Natural killer cell (primary cell): ENCODE measurements at regions not wholly inside any gene's neighbourhood (a gene's known extent, or its start where the extent isn't known, plus 50 kb on each side); places are given as distances from the start of the nearest gene placed in this dataset.

Experiments
- ATAC-seq, 3 donors: fragments of 150-1000 bp in 2 of 3; fragments of 200-7000 bp in 1 of 3; cut with Tn5 transposase; 1 replicate in 1 of 3; 2 replicates in 2 of 3; pipeline ENCODE4 v1.10.0; 2021; ENCODE audit warnings: mild to moderate bottlenecking in 2 of 3, moderate library complexity in 2 of 3
- DNase-seq, 2 donors: peaks; one replicate each; pipeline versions ENCODE4 v3.0.0 to v3.0.0-alpha.2; 2013 to 2021; ENCODE audit warnings: mixed read lengths in 1 of 2
- H3K27ac ChIP-seq: one replicate; pipeline ENCODE4 v1.5.1; 2013; ENCODE audit warnings: mild to moderate bottlenecking, low read length
- H3K27me3 ChIP-seq: one replicate; pipeline ENCODE4 v1.6.1; 2013; ENCODE audit warnings: low read length; ENCODE audit not compliant: control insufficient read depth, insufficient read depth
- H3K36me3 ChIP-seq: one replicate; pipeline ENCODE4 v1.6.1; 2013; ENCODE audit warnings: low read length; ENCODE audit not compliant: control insufficient read depth, insufficient read depth
- H3K4me1 ChIP-seq: one replicate; pipeline ENCODE4 v1.6.1; 2013; ENCODE audit warnings: low read length; ENCODE audit not compliant: control insufficient read depth, insufficient read depth
- H3K4me3 ChIP-seq: one replicate; pipeline ENCODE4 v1.5.1; 2013; ENCODE audit warnings: low read length
- H3K9me3 ChIP-seq: one replicate; pipeline ENCODE4 v1.6.1; 2013; ENCODE audit warnings: low read length; ENCODE audit not compliant: control insufficient read depth, insufficient read depth
- H3K27ac Mint-ChIP-seq, 2 donors: one replicate each; pipeline ENCODE4 v1.8.0; 2022; ENCODE audit warnings: mild to moderate bottlenecking in 2 of 2, mixed read lengths in 2 of 2, moderate library complexity in 1 of 2
- H3K27me3 Mint-ChIP-seq, 2 donors: one replicate each; pipeline ENCODE4 v1.8.0; 2022; ENCODE audit warnings: low read depth in 2 of 2, mixed read lengths in 2 of 2
- H3K36me3 Mint-ChIP-seq: one replicate; pipeline ENCODE4 v1.8.0; 2022; ENCODE audit warnings: mixed read lengths
- H3K4me1 Mint-ChIP-seq, 2 donors: one replicate each; pipeline ENCODE4 v1.8.0; 2022; ENCODE audit warnings: mixed read lengths in 2 of 2
- H3K4me3 Mint-ChIP-seq: one replicate; pipeline ENCODE4 v1.8.0; 2022; ENCODE audit warnings: mild to moderate bottlenecking, moderate library complexity, mixed read lengths
- H3K9me3 Mint-ChIP-seq, 2 donors: one replicate each; pipeline ENCODE4 v1.8.0; 2022; ENCODE audit warnings: mixed read lengths in 2 of 2
- CTCF ChIP-seq: fragments of 200-600 bp; IDR thresholded peaks from one replicate; pipeline ENCODE4 v1.8.0; 2022; ENCODE audit warnings: antibody characterized with exemption
- WGBS: methylation state at CpG from one replicate; pipeline ENCODE4 v1.1.7; 2013; ENCODE audit warnings: missing lambda C conversion rate; ENCODE audit not compliant: insufficient coverage; 5-methylcytosine and 5-hydroxymethylcytosine counted together
- intact Hi-C: fragments of 100-400 bp; cut with micrococcal nuclease; formaldehyde crosslinking; loops from one replicate; pipeline ENCODE4 v1.14.2; 2022

- no peak for DNase-seq
- no peak for TF ChIP-seq CTCF
- Mint-ChIP-seq H3K4me3 (no peak overlapping the region), H3K4me1 (no peaks in the 10 kb centered on the region), H3K27me3 (no peaks in the 10 kb centered on the region), H3K36me3 (no peaks in the 10 kb centered on the region), H3K9me3 (peaks cover 2% of the 10 kb centered on the region in 2 donors), H3K27ac (no peak overlapping the region)
- WGBS, result 91% methylated on average over 1 of the region's 2 CpGs
- no peaks in the 10 kb centered on the region for H3K4me1 ChIP-seq
- ATAC-seq, result no peak
- no peak overlapping the region for H3K4me3 ChIP-seq
- H3K9me3 ChIP-seq, result no peaks in the 10 kb centered on the region
- no peaks in the 10 kb centered on the region for H3K27me3 ChIP-seq
- H3K36me3 ChIP-seq, result no peaks in the 10 kb centered on the region
- intact Hi-C loops, result no loop called here
- H3K27ac ChIP-seq, result no peak overlapping the region
Observed at GRCh38 chr18:28922936-28923335, 746.0 kb upstream of the CDH2 start.

GRCh38 chr18:28916456-28916855 is 739.5 kb upstream of the CDH2 start:
- Histone ChIP-seq H3K9me3 (peaks cover under 1% of the 10 kb centered on the region), H3K4me1 (no peaks in the 10 kb centered on the region), H3K27me3 (no peaks in the 10 kb centered on the region), H3K27ac (no peak overlapping the region), H3K4me3 (no peak overlapping the region), H3K36me3 (no peaks in the 10 kb centered on the region)
- Mint-ChIP-seq H3K4me1 (no peaks in the 10 kb centered on the region), H3K4me3 (no peak overlapping the region), H3K9me3 (peaks cover 3 to 8% of the 10 kb centered on the region in 2 donors), H3K36me3 (peaks cover 19% of the 10 kb centered on the region), H3K27me3 (no peaks in the 10 kb centered on the region), H3K27ac (no peak overlapping the region)
- DNase-seq (no peak), ATAC-seq (no peak)
- intact Hi-C loops, result no loop called here
- TF ChIP-seq CTCF, result no peak

- ATAC-seq (no peak), DNase-seq (no peak)
- H3K27me3 ChIP-seq, result no peaks in the 10 kb centered on the region
- Mint-ChIP-seq H3K9me3 (peaks cover 0 to 5% of the 10 kb centered on the region in 2 donors), H3K4me1 (peaks cover 3 to 11% of the 10 kb centered on the region in 2 donors), H3K27me3 (peaks cover 0 to 4% of the 10 kb centered on the region in 2 donors), H3K4me3 (no peak overlapping the region), H3K27ac (no peak overlapping the region), H3K36me3 (no peaks in the 10 kb centered on the region)
- H3K9me3 ChIP-seq, result no peaks in the 10 kb centered on the region
- H3K36me3 ChIP-seq, result no peaks in the 10 kb centered on the region
- intact Hi-C loops, result no loop called here
- no peak overlapping the region for H3K27ac ChIP-seq
- no peaks in the 10 kb centered on the region for H3K4me1 ChIP-seq
- TF ChIP-seq CTCF, result no peak
- no CpG with 5 or more reads among the region's 1 CpG for WGBS
- no peak overlapping the region for H3K4me3 ChIP-seq
Observed at GRCh38 chr18:28905509-28905908, 728.6 kb upstream of the CDH2 start.

GRCh38 chr18:28904789-28905364 is 727.9 kb upstream of the CDH2 start:
- no peak for TF ChIP-seq CTCF
- H3K27ac ChIP-seq, result no peak overlapping the region
- no peak for DNase-seq
- no peaks in the 10 kb centered on the region for H3K27me3 ChIP-seq
- intact Hi-C loops, result no loop called here
- Mint-ChIP-seq H3K36me3 (no peaks in the 10 kb centered on the region), H3K4me1 (peaks cover 3 to 11% of the 10 kb centered on the region in 2 donors), H3K27ac (no peak overlapping the region), H3K27me3 (peaks cover 0 to 4% of the 10 kb centered on the region in 2 donors), H3K9me3 (peaks cover 0 to 5% of the 10 kb centered on the region in 2 donors), H3K4me3 (no peak overlapping the region)
- H3K4me3 ChIP-seq, result no peak overlapping the region
- no peaks in the 10 kb centered on the region for H3K9me3 ChIP-seq
- no peak for ATAC-seq
- no peaks in the 10 kb centered on the region for H3K4me1 ChIP-seq
- 71% methylated on average over 1 of the region's 1 CpG for WGBS
- H3K36me3 ChIP-seq, result no peaks in the 10 kb centered on the region
